Ishikawa (cell line): ENCODE measurements at regions not wholly inside any gene's neighbourhood (a gene's known extent, or its start where the extent isn't known, plus 50 kb on each side); places are given as distances from the start of the nearest gene placed in this dataset.

Source experiments
- CEBPB ChIP-seq: IDR thresholded peaks from 2 replicates; pipeline ENCODE4 v1.6.1; 2012
- CREB1 ChIP-seq: IDR thresholded peaks from 2 replicates; pipeline ENCODE4 v1.6.1; 2012; ENCODE audit warnings: low read depth
- EGR1 ChIP-seq: IDR thresholded peaks from 2 replicates; pipeline ENCODE4 v1.6.1; 2012
- EP300 ChIP-seq: IDR thresholded peaks from 2 replicates; pipeline ENCODE4 v1.6.1; 2012; ENCODE audit warnings: borderline replicate concordance
- FOXM1 ChIP-seq: IDR thresholded peaks from 2 replicates; pipeline ENCODE4 v1.6.1; 2012; ENCODE audit warnings: low read depth, borderline replicate concordance
- MAX ChIP-seq: IDR thresholded peaks from 2 replicates; pipeline ENCODE4 v1.6.1; 2012
- NFIC ChIP-seq: IDR thresholded peaks from 2 replicates; pipeline ENCODE4 v1.6.1; 2012
- RAD21 ChIP-seq: IDR thresholded peaks from 2 replicates; pipeline ENCODE4 v1.6.1; 2012; ENCODE audit warnings: low read depth
- TAF1 ChIP-seq: IDR thresholded peaks from 2 replicates; pipeline ENCODE4 v1.6.1; 2012; ENCODE audit warnings: low read depth, mild to moderate bottlenecking
- TCF12 ChIP-seq: IDR thresholded peaks from 2 replicates; pipeline ENCODE4 v1.6.1; 2012; ENCODE audit warnings: low read depth
- TEAD4 ChIP-seq: IDR thresholded peaks from 2 replicates; pipeline ENCODE4 v1.6.1; 2012
- YY1 ChIP-seq: IDR thresholded peaks from 2 replicates; pipeline ENCODE4 v1.6.1; 2012; ENCODE audit warnings: low read depth
- ZBTB7A ChIP-seq: IDR thresholded peaks from 2 replicates; pipeline ENCODE4 v1.6.1; 2012; ENCODE audit warnings: low read depth
- TF ChIP-seq, protein P1 (sequence below): IDR thresholded peaks from 2 replicates; pipeline ENCODE4 v1.6.1; 2012; ENCODE audit warnings: low read depth, mild to moderate bottlenecking
- TF ChIP-seq, protein P2 (sequence below): IDR thresholded peaks from 2 replicates; pipeline ENCODE4 v1.6.1; 2012

GRCh38 chr10:118939211-118940007 is 90.1 kb upstream of the NANOS1 start:
- no peak for TF ChIP-seq CREB1
- no peak for TF ChIP-seq ZBTB7A
- no peak for TF ChIP-seq TAF1
- no peak for TF ChIP-seq YY1
- no peak for TF ChIP-seq CEBPB
- no peak for TF ChIP-seq RAD21
- no peak for TF ChIP-seq MAX
- no peak for TF ChIP-seq TEAD4
- no peak for TF ChIP-seq EP300
- TF ChIP-seq TCF12: no peak
- TF ChIP-seq, protein P1, sequence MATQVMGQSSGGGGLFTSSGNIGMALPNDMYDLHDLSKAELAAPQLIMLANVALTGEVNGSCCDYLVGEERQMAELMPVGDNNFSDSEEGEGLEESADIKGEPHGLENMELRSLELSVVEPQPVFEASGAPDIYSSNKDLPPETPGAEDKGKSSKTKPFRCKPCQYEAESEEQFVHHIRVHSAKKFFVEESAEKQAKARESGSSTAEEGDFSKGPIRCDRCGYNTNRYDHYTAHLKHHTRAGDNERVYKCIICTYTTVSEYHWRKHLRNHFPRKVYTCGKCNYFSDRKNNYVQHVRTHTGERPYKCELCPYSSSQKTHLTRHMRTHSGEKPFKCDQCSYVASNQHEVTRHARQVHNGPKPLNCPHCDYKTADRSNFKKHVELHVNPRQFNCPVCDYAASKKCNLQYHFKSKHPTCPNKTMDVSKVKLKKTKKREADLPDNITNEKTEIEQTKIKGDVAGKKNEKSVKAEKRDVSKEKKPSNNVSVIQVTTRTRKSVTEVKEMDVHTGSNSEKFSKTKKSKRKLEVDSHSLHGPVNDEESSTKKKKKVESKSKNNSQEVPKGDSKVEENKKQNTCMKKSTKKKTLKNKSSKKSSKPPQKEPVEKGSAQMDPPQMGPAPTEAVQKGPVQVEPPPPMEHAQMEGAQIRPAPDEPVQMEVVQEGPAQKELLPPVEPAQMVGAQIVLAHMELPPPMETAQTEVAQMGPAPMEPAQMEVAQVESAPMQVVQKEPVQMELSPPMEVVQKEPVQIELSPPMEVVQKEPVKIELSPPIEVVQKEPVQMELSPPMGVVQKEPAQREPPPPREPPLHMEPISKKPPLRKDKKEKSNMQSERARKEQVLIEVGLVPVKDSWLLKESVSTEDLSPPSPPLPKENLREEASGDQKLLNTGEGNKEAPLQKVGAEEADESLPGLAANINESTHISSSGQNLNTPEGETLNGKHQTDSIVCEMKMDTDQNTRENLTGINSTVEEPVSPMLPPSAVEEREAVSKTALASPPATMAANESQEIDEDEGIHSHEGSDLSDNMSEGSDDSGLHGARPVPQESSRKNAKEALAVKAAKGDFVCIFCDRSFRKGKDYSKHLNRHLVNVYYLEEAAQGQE: no peak
- TF ChIP-seq, protein P2, sequence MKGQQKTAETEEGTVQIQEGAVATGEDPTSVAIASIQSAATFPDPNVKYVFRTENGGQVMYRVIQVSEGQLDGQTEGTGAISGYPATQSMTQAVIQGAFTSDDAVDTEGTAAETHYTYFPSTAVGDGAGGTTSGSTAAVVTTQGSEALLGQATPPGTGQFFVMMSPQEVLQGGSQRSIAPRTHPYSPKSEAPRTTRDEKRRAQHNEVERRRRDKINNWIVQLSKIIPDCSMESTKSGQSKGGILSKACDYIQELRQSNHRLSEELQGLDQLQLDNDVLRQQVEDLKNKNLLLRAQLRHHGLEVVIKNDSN: no peak
- no peak for TF ChIP-seq NFIC
- TF ChIP-seq EGR1: no peak

DNA sequence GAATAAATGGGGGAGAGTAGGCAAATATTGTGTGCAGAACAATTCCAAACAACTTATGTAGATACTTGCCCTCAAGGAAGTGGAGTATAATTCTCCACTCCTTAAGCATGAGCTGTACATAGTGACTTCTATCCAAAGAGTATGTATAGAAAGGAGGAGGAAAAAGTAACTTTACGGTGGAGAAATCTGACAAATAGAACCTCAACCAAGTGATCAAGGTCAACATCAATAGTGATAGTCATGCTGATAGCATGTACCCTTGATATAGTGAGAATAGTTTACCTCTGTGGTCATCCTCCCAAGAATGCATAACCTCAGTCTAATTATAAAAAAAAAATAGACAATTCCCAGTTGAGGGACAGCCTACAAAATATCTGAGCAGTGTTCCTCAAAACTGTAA is 89.1 kb upstream of the NANOS1 start:
- TF ChIP-seq, protein P2: no peak
- TF ChIP-seq MAX (no peak), YY1 (no peak), RAD21 (no peak), CREB1 (no peak), CEBPB (no peak), TAF1 (no peak), ZBTB7A (no peak), FOXM1 (no peak), NFIC (no peak), TEAD4 (no peak), EP300 (no peak), TCF12 (no peak), EGR1 (no peak)
- TF ChIP-seq, protein P1: no peak

DNA sequence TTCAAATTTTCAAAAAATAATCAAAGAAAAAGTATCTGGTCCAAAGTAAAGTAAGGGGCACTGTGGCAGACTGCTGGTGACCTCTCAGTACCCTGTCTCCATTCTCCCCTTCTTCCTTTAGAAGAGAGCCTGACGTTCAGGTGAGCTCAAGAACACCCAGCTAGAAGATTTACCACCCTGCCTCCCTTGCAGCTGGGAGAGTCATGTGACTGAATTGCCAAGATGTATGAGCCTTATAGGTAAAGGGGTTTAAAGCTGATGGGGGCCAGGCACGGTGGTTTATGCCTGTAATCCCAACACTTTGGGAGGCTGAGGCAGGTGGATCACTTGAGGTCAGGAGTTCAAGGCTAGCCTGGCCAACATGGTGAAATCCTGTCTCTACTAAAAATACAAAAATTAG is 86.3 kb upstream of the NANOS1 start:
- no peak for TF ChIP-seq TEAD4
- TF ChIP-seq, protein P2: peak; percentile 28; the same call in 1 of the 2 replicates

GRCh38 chr10:118944959-118945633 is 84.4 kb upstream of the NANOS1 start:
- no peak for TF ChIP-seq TCF12
- TF ChIP-seq YY1: no peak
- TF ChIP-seq ZBTB7A: no peak
- no peak for TF ChIP-seq TAF1
- TF ChIP-seq CREB1: no peak
- TF ChIP-seq FOXM1: no peak
- TF ChIP-seq NFIC: no peak
- no peak for TF ChIP-seq EGR1
- TF ChIP-seq, protein P2: no peak
- no peak for TF ChIP-seq CEBPB
- TF ChIP-seq EP300: no peak
- no peak for TF ChIP-seq MAX
- TF ChIP-seq, protein P1: no peak
- no peak for TF ChIP-seq RAD21
- no peak for TF ChIP-seq TEAD4
